ENCODE measurements at regions not wholly inside any gene's neighbourhood (a gene's known extent, or its start where the extent isn't known, plus 50 kb on each side); places are given as distances from the start of the nearest gene placed in this dataset.

DNA sequence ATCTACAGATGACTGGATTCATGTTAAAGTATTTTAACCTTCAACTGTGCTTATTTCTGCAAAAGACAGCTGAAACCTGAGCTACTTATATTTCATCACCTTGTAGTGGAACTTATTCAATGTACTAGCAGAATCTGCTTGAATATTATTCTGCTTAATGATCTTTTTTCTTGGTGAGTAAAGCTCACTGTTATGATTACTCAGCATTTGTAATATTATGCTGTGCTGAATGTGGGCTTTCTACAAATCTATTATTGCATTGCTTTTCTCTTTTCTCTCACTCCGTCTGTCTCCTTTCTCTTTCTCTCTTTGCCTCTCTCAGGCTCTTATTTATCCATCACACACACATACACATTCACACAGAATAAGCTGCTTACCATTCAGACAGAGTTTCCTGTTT is 98.7 kb upstream of the TMEM196 start:
- FAIRE-seq (no peak), DNase-seq (ENCODE audit: insufficient read length, low spot score) (no peak)

DNA sequence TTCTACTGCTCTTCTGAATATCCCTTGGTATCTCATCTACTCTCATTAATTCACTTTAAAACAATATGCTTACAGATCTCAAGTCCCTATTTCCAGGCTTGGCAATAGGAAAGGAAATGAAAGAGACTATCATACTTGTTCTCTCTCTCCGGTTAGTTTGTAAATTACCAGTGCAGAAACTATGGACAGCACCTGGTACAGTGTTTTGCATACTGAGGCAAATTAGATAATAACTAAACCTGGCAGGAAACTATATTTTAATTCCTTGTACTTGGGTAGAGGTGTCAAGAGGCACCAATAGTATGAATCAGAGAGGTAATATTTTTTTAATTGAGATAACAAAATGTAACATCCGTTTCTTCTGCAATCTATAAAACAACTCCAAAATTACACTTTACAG is 97.7 kb upstream of the TMEM196 start:
- DNase-seq (ENCODE audit: insufficient read length, low spot score) (no peak), FAIRE-seq (peak; percentile 68)

DNA sequence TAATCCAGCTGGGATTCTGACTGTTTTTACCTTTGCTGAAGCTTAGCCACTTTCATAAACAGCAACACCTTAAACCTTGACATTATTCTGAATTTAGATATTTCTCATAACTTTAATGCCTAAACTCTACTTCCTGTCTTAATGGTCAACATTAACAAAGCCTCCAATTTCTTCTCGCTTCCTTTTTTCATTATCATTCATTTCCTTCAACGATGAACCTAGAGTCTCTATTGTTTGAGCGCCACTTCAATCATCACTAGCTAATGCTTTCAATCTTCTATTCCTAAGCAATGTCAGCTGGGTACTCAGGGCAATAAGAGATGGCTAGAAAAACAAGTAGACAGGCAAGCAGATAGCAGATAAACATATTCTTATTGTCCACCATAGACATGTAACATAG is 96.6 kb upstream of the TMEM196 start:
- FAIRE-seq: no peak

DNA sequence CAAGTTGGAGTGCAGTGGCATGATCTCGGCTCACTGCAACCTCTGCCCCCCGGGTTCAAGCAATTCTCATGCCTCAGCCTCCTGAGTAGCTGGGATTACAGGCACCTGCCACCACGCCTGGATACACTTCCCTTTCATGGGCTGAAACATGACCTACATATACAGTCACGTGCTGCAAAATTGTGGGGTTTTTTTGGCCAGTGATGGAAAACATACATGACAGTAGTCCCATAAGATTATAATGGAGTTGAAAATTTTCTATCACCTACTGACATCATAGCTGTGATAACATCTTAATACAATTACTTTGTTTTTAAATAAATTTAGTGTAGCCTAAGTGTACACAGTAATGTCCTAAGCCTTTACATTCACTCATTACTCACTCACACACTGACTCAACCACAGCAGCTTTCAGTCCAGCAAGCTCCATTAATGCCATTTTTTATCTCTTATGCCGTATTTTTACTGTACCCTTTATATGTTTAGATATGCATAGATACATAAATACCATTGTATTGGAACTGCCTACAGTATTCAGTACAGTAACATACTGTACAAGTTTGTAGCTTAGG is 79.9 kb upstream of the TMEM196 start:
- DNase-seq (ENCODE audit: insufficient read length, low spot score) (no peak), FAIRE-seq (no peak)

More for the DNA sequence above, 96.6 kb upstream of the TMEM196 start:
- no peak for DNase-seq (ENCODE audit: insufficient read length, low spot score)

DNA sequence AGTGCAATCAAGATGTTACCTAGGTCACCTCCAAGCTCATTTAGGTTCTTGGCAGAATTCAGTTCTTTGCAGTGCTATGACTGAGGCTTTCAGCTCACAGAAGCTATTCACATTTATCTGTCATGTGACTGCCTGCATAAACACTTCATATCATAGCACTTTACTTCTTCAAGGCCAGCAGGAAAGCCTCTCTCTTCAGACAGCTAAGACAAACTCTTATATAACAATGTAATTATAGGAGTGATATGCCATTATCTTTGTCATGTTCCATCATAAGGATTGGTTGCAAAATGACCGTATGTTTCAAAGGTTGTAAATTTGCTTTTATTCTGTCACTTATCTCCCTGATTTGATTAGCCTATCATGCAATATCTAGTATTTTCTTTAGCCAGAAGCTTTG is 78.8 kb upstream of the TMEM196 start:
- no peak for FAIRE-seq
- no peak for DNase-seq (ENCODE audit: insufficient read length, low spot score)

DNA sequence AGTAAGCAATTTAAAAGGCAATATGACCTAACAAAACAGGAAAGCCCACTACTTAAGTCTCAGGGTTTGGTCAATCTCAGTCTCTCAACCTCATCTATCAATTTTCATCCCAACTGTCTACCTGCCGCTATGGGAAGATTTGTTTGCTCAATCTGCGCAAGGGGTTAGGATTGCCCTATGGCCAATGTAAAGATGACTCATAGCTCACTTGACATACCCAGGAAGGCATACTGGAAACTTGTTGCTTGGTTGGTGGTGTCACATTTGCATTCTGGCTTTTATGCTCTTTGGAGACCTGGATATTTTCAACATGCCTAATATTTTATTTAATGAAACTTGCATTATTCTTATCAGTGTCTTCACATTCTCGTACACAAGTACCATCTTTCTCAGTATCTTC is 78.1 kb upstream of the TMEM196 start:
- FAIRE-seq (no peak), DNase-seq (ENCODE audit: insufficient read length, low spot score) (no peak)

DNA sequence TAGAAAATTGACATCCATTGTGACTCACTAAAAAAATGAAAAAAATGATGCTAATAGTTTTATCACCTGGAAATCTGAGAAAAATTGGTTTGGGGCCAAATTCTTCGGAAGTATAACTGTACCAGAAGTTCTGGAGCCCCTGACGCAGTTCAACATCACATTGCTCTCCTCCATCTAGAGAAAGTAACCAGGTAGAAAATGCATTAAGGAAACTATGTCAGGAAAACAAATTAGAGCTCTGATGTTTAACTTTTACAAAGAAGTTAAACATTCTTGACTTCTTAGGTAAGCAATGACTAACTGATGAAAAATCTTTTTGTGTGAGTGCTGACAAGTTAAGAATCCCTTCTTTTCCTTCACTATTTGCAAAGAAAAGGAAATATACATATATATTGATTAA is 61.1 kb upstream of the TMEM196 start:
- DNase-seq (ENCODE audit: insufficient read length, low spot score) (no peak), FAIRE-seq (no peak)

DNA sequence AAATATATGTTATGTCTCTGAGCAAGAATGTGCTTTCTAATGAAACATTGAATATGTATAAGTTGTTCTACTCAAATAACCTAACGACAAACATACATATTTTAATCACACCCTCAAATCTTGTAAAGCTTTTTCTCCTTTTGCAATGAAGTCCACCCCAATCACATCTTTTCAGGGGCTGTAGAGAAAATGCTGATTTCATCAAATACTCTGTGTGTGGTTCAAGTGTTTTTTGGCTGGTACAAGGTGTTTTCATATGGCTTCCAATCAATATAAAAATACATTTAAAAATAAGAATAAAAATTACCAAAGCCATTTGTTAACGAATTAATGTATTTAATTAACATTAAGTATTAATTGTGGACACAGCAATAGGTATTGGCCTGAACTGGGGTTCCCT is 57.2 kb upstream of the TMEM196 start:
- no peak for FAIRE-seq
- DNase-seq (ENCODE audit: insufficient read length, low spot score): no peak
